Natural killer cell treated with Interleukin-12 subunit alpha and Interleukin-12 subunit beta and Interleukin-15 and Interleukin-18, amount 100 ng/mL, for 72 hours (primary cell): ENCODE measurements at regions not wholly inside any gene's neighbourhood (a gene's known extent, or its start where the extent isn't known, plus 50 kb on each side); places are given as distances from the start of the nearest gene placed in this dataset.

Experiments used
- ATAC-seq, 2 donors: fragments of 150-1000 bp; cut with Tn5 transposase in 1 of 2; sonication (Bioruptor Pico), chemical (Tn5 transposase) in 1 of 2; 2 replicates each; pipeline ENCODE4 v1.10.0; 2021
- DNase-seq: peaks from one replicate; pipeline ENCODE4 v3.0.0; 2022; ENCODE audit warnings: low spot score
- H3K27ac Mint-ChIP-seq, 2 donors: 1 replicate in 1 of 2; 2 replicates in 1 of 2; pipeline ENCODE4 v1.8.0; 2022; ENCODE audit warnings: mixed read lengths in 2 of 2, mild to moderate bottlenecking in 1 of 2, moderate library complexity in 1 of 2
- H3K27me3 Mint-ChIP-seq, 2 donors: 1 replicate in 1 of 2; 2 replicates in 1 of 2; pipeline ENCODE4 v1.8.0; 2022; ENCODE audit warnings: mixed read lengths in 2 of 2
- H3K36me3 Mint-ChIP-seq: one replicate; pipeline ENCODE4 v1.8.0; 2022; ENCODE audit warnings: mixed read lengths
- H3K4me1 Mint-ChIP-seq, 2 donors: 1 replicate in 1 of 2; 2 replicates in 1 of 2; pipeline ENCODE4 v1.8.0; 2022; ENCODE audit warnings: low read depth in 2 of 2, mixed read lengths in 2 of 2, mild to moderate bottlenecking in 1 of 2
- H3K4me3 Mint-ChIP-seq: one replicate; pipeline ENCODE4 v1.8.0; 2022; ENCODE audit warnings: mixed read lengths
- H3K9me3 Mint-ChIP-seq: 2 replicates; pipeline ENCODE4 v1.8.0; 2022; ENCODE audit warnings: mixed read lengths

DNA sequence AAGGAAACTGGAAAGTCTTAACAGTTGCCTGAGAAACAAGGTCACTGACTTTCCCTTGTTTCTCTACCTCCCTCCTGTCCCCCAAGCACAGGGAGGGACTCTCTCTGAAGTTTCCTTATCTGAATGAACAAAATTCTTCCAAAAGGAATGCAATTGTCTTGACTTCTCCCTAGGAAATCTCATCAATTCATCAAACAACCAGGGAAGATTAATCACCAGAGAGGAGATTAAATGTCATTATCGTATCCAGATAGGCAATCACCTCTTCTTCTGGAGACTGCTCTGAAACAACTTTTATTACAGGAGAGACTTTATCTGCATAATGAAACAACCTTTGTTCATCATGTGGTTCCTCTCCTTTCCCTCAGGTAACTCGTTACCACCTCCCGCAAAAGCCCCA lies 431.4 kb downstream of the SLC16A7 start:
- Mint-ChIP-seq H3K4me3 (no peak overlapping the region), H3K27me3 (no peaks in the 10 kb centered on the region), H3K36me3 (no peaks in the 10 kb centered on the region), H3K9me3 (peaks cover 11% of the 10 kb centered on the region), H3K27ac (no peak overlapping the region), H3K4me1 (no peaks in the 10 kb centered on the region)
- DNase-seq (no peak), ATAC-seq (no peak)

DNA sequence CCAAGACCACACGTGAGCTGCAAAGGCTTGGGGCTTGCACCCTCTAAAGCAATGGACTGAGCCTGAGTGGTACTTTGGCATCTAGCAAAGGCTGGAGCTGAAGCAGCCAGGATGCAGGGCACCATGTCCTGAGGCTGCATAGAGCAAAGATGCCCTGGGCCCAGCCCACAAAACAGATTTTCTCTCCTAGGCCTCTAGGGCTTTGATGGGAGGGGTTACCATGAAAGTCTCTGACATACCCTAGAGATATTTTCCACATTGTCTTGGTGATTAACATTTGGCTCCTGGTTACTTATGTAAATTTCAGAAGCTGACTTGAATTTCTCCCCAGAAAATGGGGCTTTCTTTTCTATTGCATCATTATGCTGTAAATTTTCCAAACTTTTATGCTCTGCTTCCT lies 438.3 kb downstream of the SLC16A7 start:
- DNase-seq (no peak), ATAC-seq (no peak)
- H3K36me3 Mint-ChIP-seq, result peaks cover 7% of the 10 kb centered on the region
- peaks cover 17% of the 10 kb centered on the region for H3K9me3 Mint-ChIP-seq
- no peak overlapping the region for H3K27ac Mint-ChIP-seq
- no peaks in the 10 kb centered on the region for H3K4me1 Mint-ChIP-seq
- H3K4me3 Mint-ChIP-seq, result no peak overlapping the region
- H3K27me3 Mint-ChIP-seq, result no peaks in the 10 kb centered on the region

- H3K9me3 Mint-ChIP-seq, result peaks cover 17% of the 10 kb centered on the region
Observed at GRCh38 chr12:60035835-60036234, 440.0 kb downstream of the SLC16A7 start.

DNA sequence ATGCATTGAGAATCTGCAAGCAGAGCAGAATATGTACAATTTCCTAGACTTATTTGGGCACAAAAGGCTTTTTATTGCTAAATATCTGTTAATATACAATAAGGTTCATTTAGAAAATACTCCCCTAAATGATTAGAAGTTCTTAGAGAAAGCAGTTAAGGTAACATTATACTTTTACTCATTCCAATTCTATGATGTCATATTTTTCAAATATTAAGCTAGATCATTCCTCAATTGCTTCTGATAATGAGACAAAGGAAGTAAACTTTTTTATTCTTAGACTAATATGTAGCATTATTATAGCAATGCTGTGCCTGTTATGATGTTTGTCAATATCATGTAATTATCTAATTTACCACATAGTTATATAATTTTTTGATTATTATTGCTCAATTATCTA lies 447.0 kb downstream of the SLC16A7 start:
- no peak overlapping the region for H3K4me3 Mint-ChIP-seq
- ATAC-seq (no peak), DNase-seq (no peak)
- H3K27me3 Mint-ChIP-seq, result no peaks in the 10 kb centered on the region
- H3K36me3 Mint-ChIP-seq, result no peaks in the 10 kb centered on the region
- peaks cover 15% of the 10 kb centered on the region for H3K9me3 Mint-ChIP-seq
- H3K4me1 Mint-ChIP-seq, result no peaks in the 10 kb centered on the region
- no peak overlapping the region for H3K27ac Mint-ChIP-seq

More at GRCh38 chr12:60035835-60036234, 440.0 kb downstream of the SLC16A7 start:
- ATAC-seq, result no peak
- Mint-ChIP-seq H3K4me3 (no peak overlapping the region), H3K36me3 (peaks cover 7% of the 10 kb centered on the region), H3K27me3 (no peaks in the 10 kb centered on the region), H3K4me1 (no peaks in the 10 kb centered on the region), H3K27ac (no peak overlapping the region)
- no peak for DNase-seq

- Mint-ChIP-seq H3K4me3 (no peak overlapping the region), H3K9me3 (peaks cover 13% of the 10 kb centered on the region)
- no peak for ATAC-seq
Observed at GRCh38 chr12:60043236-60043635, 447.4 kb downstream of the SLC16A7 start.

GRCh38 chr12:60052483-60052882 lies 456.7 kb downstream of the SLC16A7 start:
- Mint-ChIP-seq H3K36me3 (no peaks in the 10 kb centered on the region), H3K4me1 (no peaks in the 10 kb centered on the region), H3K9me3 (peaks cover 12% of the 10 kb centered on the region), H3K27ac (no peak overlapping the region), H3K27me3 (no peaks in the 10 kb centered on the region), H3K4me3 (no peak overlapping the region)
- DNase-seq (no peak), ATAC-seq (no peak)

More at GRCh38 chr12:60043236-60043635, 447.4 kb downstream of the SLC16A7 start:
- no peak for DNase-seq
- Mint-ChIP-seq H3K27me3 (no peaks in the 10 kb centered on the region), H3K36me3 (no peaks in the 10 kb centered on the region), H3K27ac (no peak overlapping the region), H3K4me1 (no peaks in the 10 kb centered on the region)

DNA sequence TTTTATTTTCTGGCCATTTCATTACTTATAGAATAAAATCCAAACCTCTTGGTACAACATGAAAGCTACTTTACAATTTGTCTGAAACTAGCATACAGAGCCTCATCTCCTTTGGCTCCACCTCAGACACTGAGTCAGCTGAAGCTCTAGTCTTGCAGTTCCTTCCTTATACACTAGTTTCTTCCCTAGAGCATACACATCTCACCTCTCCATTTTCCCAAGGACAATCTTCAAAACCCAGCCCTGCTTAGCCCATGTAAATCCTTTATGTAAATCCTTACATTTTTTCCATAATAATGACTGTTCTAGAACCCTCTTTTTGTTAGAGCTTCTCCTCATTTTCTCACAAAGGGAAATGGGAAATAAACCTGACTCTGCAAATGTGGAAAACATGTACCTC lies 463.4 kb downstream of the SLC16A7 start:
- Mint-ChIP-seq H3K36me3 (no peaks in the 10 kb centered on the region), H3K27me3 (no peaks in the 10 kb centered on the region), H3K4me1 (no peaks in the 10 kb centered on the region), H3K4me3 (no peak overlapping the region), H3K9me3 (peaks cover 14% of the 10 kb centered on the region), H3K27ac (no peak overlapping the region)
- ATAC-seq (no peak), DNase-seq (no peak)

GRCh38 chr12:60066655-60067054 lies 470.8 kb downstream of the SLC16A7 start:
- Mint-ChIP-seq H3K9me3 (peaks cover 7% of the 10 kb centered on the region), H3K27me3 (no peaks in the 10 kb centered on the region), H3K4me3 (no peak overlapping the region), H3K36me3 (no peaks in the 10 kb centered on the region), H3K27ac (no peak overlapping the region), H3K4me1 (no peaks in the 10 kb centered on the region)
- ATAC-seq (no peak), DNase-seq (no peak)

DNA sequence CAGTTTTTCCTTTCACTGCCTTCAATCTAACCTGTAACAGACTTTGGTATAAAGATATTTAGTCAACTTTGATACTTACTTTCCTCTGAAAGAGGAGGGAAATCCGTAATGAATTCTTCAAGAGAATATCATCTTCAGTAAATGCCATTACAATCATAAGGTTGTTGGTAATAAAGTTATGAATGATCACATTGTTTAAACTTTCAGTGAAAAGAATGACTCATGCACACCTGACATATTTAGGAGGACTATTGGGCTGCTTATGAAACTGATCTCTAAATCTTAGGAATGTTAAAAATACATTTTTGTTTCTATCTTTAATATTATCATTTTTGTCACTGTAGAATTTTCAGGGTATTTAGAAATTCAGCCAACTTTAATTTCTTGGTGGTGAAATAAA lies 474.7 kb downstream of the SLC16A7 start:
- H3K27me3 Mint-ChIP-seq, result no peaks in the 10 kb centered on the region
- DNase-seq, result no peak

GRCh38 chr12:60071759-60072191 lies 475.9 kb downstream of the SLC16A7 start:
- Mint-ChIP-seq H3K4me1 (no peaks in the 10 kb centered on the region), H3K27ac (no peak overlapping the region), H3K4me3 (no peak overlapping the region), H3K9me3 (peaks cover 10% of the 10 kb centered on the region), H3K36me3 (no peaks in the 10 kb centered on the region), H3K27me3 (no peaks in the 10 kb centered on the region)
- no peak for DNase-seq
- no peak for ATAC-seq

More for the DNA sequence above, 474.7 kb downstream of the SLC16A7 start:
- Mint-ChIP-seq H3K9me3 (peaks cover 13% of the 10 kb centered on the region), H3K4me1 (no peaks in the 10 kb centered on the region), H3K36me3 (no peaks in the 10 kb centered on the region), H3K4me3 (no peak overlapping the region), H3K27ac (no peak overlapping the region)
- ATAC-seq, result no peak

DNA sequence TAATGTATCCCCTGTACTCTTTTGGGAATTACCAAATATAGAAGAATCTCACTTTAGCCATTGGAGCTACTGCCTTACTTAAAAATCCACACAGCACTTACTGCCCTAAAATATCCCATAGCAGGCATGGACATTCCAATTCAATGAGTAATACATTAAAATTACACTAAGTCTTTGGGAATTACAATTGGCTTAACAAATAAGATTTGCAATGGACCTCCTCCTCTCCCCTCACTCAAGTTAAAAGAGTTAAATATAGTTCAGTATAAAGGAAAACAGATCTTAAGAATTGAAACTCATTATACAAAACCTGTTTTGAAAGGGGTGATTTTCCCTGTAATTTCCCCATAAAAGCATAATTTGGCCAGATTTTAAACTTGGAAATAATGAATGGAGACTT lies 477.1 kb downstream of the SLC16A7 start:
- Mint-ChIP-seq H3K4me1 (no peaks in the 10 kb centered on the region), H3K4me3 (no peak overlapping the region), H3K27me3 (no peaks in the 10 kb centered on the region), H3K9me3 (peaks cover 14% of the 10 kb centered on the region), H3K27ac (no peak overlapping the region), H3K36me3 (peaks cover 3% of the 10 kb centered on the region)
- ATAC-seq (no peak), DNase-seq (no peak)

DNA sequence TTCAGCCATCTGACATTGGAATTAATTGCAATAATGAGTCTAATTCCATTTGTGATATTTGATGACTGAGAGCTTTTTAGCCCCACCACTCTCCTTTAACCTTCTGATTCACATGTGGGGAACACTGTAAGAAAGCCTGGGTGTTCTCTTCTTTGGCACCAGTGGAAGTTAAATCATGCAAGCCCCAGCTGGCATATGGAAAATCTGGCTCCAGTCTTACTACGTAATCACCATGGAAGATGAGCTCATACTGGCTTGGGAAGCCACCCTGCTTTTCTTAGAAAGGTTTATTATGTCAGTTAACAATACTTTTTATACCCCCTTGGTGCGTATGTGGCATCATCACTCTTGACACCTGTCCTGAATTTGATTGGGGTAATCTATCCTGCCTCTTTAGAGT lies 479.3 kb downstream of the SLC16A7 start:
- DNase-seq (no peak), ATAC-seq (no peak)
- Mint-ChIP-seq H3K27me3 (no peaks in the 10 kb centered on the region), H3K4me1 (no peaks in the 10 kb centered on the region), H3K27ac (no peak overlapping the region), H3K9me3 (peaks cover 20% of the 10 kb centered on the region), H3K4me3 (no peak overlapping the region), H3K36me3 (peaks cover 4% of the 10 kb centered on the region)

DNA sequence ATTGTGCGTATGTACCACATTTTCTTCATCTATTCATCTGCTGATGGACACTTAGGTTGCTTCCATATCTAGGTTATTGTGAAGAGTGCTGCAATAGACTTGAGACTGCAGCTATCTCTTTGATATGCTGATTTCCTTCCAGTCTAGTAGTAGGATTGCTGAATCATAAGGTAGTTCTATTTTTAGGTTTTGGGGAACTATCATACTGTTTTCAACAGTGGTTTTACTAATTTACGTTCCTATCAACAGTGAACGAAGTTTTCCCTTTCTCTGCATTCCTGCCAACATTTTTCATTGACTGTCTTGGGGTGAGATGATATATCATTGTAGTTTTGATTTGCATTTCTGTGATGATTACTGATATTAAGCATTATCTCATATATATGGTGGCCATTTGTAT lies 482.2 kb downstream of the SLC16A7 start:
- H3K4me3 Mint-ChIP-seq, result no peak overlapping the region
- peaks cover 4% of the 10 kb centered on the region for H3K36me3 Mint-ChIP-seq
- H3K9me3 Mint-ChIP-seq, result peaks cover 20% of the 10 kb centered on the region
- no peak overlapping the region for H3K27ac Mint-ChIP-seq
- ATAC-seq (no peak), DNase-seq (no peak)
- H3K27me3 Mint-ChIP-seq, result no peaks in the 10 kb centered on the region
- no peaks in the 10 kb centered on the region for H3K4me1 Mint-ChIP-seq

DNA sequence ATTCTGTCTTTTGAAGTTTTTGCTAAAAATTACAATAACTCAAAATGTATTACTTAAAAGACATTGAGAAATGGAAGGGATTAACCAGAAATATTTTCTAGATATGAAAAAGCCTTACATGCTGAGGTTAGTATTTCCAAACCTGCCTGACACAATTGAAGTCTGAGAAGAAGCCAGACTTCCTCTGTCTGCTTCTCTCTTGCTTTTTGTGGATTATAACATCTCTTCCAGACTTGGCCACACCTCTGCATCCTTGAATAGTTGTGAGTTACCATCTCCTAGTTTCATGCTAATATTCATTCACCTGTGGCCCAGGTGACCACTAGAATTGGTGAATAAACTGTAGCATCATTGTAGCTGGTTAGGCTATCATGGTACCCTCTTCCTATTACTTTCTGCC lies 497.6 kb downstream of the SLC16A7 start:
- peaks cover 8% of the 10 kb centered on the region for H3K9me3 Mint-ChIP-seq
- H3K4me3 Mint-ChIP-seq, result no peak overlapping the region
- H3K27me3 Mint-ChIP-seq, result no peaks in the 10 kb centered on the region
- ATAC-seq, result no peak
- H3K36me3 Mint-ChIP-seq, result no peaks in the 10 kb centered on the region
- DNase-seq, result no peak
- H3K27ac Mint-ChIP-seq, result no peak overlapping the region
- H3K4me1 Mint-ChIP-seq, result no peaks in the 10 kb centered on the region

DNA sequence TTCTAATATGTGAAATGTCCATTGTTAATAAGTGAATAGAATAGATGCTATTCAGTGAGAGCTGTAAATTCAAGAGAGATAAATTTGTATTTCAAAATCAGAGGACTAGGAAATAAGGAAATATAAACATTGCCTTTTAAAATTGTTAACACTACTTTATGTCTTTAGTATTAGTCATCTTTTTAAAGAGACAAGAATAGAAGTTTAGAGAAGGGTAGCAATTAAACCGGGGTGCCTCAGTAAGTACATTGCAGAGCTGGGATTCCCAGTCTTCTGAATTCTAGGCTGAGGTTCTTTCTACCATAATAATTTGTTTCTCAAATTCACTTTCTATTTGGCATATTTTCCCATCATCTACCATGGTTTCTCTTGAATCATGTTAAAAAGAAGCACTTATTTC lies 498.6 kb downstream of the SLC16A7 start:
- DNase-seq, result no peak
- Mint-ChIP-seq H3K27me3 (no peaks in the 10 kb centered on the region), H3K36me3 (peaks cover 4% of the 10 kb centered on the region), H3K4me3 (no peak overlapping the region), H3K27ac (no peak overlapping the region), H3K4me1 (no peaks in the 10 kb centered on the region), H3K9me3 (peaks cover 8% of the 10 kb centered on the region)
- no peak for ATAC-seq
